ENCODE measurements at regions not wholly inside any gene's neighbourhood (a gene's known extent, or its start where the extent isn't known, plus 50 kb on each side); places are given as distances from the start of the nearest gene placed in this dataset.

DNA sequence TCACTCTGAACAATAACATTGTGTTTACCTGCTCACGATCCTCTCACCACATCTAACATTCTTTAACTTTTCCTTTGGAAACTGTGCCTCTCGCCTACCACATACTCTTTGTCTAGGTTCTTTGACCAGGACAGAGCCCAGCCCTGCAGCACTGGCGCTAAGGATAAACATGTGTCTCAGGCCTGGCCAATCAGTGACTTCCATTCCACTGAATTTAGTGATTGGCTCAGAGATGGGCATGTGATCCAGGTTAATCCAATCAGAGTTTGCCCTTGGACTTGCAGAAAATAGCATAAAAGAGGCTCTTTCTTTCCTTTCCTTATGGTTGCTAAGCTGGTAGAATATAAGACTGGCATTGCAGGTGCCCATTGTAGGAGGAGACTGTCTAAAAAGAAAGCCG is 605.7 kb downstream of the MATN1 start:
- no peak for ATAC-seq
- TF ChIP-seq, protein P1, sequence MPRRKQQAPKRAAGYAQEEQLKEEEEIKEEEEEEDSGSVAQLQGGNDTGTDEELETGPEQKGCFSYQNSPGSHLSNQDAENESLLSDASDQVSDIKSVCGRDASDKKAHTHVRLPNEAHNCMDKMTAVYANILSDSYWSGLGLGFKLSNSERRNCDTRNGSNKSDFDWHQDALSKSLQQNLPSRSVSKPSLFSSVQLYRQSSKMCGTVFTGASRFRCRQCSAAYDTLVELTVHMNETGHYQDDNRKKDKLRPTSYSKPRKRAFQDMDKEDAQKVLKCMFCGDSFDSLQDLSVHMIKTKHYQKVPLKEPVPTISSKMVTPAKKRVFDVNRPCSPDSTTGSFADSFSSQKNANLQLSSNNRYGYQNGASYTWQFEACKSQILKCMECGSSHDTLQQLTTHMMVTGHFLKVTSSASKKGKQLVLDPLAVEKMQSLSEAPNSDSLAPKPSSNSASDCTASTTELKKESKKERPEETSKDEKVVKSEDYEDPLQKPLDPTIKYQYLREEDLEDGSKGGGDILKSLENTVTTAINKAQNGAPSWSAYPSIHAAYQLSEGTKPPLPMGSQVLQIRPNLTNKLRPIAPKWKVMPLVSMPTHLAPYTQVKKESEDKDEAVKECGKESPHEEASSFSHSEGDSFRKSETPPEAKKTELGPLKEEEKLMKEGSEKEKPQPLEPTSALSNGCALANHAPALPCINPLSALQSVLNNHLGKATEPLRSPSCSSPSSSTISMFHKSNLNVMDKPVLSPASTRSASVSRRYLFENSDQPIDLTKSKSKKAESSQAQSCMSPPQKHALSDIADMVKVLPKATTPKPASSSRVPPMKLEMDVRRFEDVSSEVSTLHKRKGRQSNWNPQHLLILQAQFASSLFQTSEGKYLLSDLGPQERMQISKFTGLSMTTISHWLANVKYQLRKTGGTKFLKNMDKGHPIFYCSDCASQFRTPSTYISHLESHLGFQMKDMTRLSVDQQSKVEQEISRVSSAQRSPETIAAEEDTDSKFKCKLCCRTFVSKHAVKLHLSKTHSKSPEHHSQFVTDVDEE (CRISPR knock-in tag; IDR thresholded peaks at IDR 0.05), result no peak
- no peak for TF ChIP-seq ZFP3 (CRISPR knock-in tag; IDR thresholded peaks at IDR 0.05)
- TF ChIP-seq, protein P2, sequence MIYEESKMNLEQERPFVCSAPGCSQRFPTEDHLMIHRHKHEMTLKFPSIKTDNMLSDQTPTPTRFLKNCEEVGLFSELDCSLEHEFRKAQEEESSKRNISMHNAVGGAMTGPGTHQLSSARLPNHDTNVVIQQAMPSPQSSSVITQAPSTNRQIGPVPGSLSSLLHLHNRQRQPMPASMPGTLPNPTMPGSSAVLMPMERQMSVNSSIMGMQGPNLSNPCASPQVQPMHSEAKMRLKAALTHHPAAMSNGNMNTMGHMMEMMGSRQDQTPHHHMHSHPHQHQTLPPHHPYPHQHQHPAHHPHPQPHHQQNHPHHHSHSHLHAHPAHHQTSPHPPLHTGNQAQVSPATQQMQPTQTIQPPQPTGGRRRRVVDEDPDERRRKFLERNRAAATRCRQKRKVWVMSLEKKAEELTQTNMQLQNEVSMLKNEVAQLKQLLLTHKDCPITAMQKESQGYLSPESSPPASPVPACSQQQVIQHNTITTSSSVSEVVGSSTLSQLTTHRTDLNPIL (CRISPR knock-in tag; IDR thresholded peaks at IDR 0.05; ENCODE audit: low read depth), result no peak
- TF ChIP-seq PPARA (CRISPR knock-in tag; IDR thresholded peaks at IDR 0.05; ENCODE audit: borderline replicate concordance), result no peak
- TF ChIP-seq, protein P3, sequence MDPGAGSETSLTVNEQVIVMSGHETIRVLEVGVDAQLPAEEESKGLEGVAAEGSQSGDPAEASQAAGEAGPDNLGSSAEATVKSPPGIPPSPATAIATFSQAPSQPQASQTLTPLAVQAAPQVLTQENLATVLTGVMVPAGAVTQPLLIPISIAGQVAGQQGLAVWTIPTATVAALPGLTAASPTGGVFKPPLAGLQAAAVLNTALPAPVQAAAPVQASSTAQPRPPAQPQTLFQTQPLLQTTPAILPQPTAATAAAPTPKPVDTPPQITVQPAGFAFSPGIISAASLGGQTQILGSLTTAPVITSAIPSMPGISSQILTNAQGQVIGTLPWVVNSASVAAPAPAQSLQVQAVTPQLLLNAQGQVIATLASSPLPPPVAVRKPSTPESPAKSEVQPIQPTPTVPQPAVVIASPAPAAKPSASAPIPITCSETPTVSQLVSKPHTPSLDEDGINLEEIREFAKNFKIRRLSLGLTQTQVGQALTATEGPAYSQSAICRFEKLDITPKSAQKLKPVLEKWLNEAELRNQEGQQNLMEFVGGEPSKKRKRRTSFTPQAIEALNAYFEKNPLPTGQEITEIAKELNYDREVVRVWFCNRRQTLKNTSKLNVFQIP (CRISPR knock-in tag; IDR thresholded peaks at IDR 0.05; ENCODE audit: borderline replicate concordance, low read depth), result no peak
- no peak for TF ChIP-seq BACH2 (CRISPR knock-in tag; IDR thresholded peaks at IDR 0.05; ENCODE audit: borderline replicate concordance)
- no peak for TF ChIP-seq ZC3H10 (CRISPR knock-in tag; IDR thresholded peaks at IDR 0.05)
- TF ChIP-seq OSR1 (CRISPR knock-in tag; IDR thresholded peaks at IDR 0.05), result no peak
- no peak for TF ChIP-seq ARNTL (CRISPR knock-in tag; IDR thresholded peaks at IDR 0.05; ENCODE audit: borderline replicate concordance, low read depth)
- TF ChIP-seq TOX (CRISPR knock-in tag; IDR thresholded peaks at IDR 0.05; ENCODE audit: borderline replicate concordance), result no peak
- TF ChIP-seq ZFP30 (CRISPR knock-in tag; IDR thresholded peaks at IDR 0.05), result no peak
- TF ChIP-seq, protein P4, sequence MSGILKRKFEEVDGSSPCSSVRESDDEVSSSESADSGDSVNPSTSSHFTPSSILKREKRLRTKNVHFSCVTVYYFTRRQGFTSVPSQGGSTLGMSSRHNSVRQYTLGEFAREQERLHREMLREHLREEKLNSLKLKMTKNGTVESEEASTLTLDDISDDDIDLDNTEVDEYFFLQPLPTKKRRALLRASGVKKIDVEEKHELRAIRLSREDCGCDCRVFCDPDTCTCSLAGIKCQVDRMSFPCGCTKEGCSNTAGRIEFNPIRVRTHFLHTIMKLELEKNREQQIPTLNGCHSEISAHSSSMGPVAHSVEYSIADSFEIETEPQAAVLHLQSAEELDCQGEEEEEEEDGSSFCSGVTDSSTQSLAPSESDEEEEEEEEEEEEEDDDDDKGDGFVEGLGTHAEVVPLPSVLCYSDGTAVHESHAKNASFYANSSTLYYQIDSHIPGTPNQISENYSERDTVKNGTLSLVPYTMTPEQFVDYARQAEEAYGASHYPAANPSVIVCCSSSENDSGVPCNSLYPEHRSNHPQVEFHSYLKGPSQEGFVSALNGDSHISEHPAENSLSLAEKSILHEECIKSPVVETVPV (CRISPR knock-in tag; IDR thresholded peaks at IDR 0.05), result no peak

DNA sequence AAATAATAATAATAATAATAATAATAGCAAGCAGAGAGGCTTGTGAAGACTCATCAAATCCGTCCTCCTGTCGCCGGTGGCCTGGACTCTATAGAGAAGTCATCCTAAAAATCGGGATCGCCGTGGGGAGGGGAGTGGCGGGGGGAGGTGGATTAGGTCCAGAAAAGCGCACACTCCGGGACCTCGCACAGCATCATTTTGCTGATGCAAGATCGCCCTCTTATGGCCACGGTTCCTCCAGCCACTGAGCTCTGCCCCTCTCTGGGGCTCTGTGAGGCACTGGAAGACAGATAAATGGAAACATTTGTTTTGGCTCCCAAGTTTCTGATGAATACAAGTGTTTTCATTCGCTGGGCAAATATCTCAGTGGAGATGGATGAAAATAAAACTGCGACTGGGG is 612.0 kb downstream of the MATN1 start:
- peak; percentile 68; the same call in 2 of the 3 replicates for ATAC-seq
- TF ChIP-seq ZC3H10 (CRISPR knock-in tag; IDR thresholded peaks at IDR 0.05) (no peak), PPARA (CRISPR knock-in tag; IDR thresholded peaks at IDR 0.05; ENCODE audit: borderline replicate concordance) (no peak), ZFP3 (CRISPR knock-in tag; IDR thresholded peaks at IDR 0.05) (no peak)

DNA sequence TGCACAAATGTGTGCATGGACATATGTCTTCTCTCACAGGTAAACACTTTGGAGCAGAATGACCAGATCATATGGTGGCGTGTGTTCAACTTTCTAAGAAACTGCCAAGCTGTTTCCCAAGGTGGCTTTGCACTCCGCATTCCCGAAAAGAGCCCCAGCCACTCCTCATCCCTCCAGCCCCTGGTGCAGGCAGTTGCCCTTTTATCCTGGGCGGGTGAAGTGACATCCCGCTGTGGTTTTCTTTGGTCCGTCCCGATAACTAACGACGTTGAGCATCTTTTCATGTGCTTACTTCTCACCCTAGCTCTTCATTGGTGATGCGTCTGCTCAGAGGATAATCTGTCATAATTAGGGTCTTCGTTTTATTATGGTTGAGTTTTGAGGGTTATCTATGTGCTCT is 612.5 kb downstream of the MATN1 start:
- TF ChIP-seq, protein P3 (CRISPR knock-in tag; IDR thresholded peaks at IDR 0.05; ENCODE audit: borderline replicate concordance, low read depth), result no peak
- no peak for TF ChIP-seq ARNTL (CRISPR knock-in tag; IDR thresholded peaks at IDR 0.05; ENCODE audit: borderline replicate concordance, low read depth)
- TF ChIP-seq ZNF70 (CRISPR knock-in tag; IDR thresholded peaks at IDR 0.05), result no peak
- TF ChIP-seq ZC3H10 (CRISPR knock-in tag; IDR thresholded peaks at IDR 0.05), result no peak
- no peak for TF ChIP-seq ZNF8 (CRISPR knock-in tag; IDR thresholded peaks at IDR 0.05)
- no peak for TF ChIP-seq TCF4 (CRISPR knock-in tag; IDR thresholded peaks at IDR 0.05; ENCODE audit: borderline replicate concordance)
- TF ChIP-seq, protein P4 (CRISPR knock-in tag; IDR thresholded peaks at IDR 0.05), result no peak
- TF ChIP-seq, protein P5, sequence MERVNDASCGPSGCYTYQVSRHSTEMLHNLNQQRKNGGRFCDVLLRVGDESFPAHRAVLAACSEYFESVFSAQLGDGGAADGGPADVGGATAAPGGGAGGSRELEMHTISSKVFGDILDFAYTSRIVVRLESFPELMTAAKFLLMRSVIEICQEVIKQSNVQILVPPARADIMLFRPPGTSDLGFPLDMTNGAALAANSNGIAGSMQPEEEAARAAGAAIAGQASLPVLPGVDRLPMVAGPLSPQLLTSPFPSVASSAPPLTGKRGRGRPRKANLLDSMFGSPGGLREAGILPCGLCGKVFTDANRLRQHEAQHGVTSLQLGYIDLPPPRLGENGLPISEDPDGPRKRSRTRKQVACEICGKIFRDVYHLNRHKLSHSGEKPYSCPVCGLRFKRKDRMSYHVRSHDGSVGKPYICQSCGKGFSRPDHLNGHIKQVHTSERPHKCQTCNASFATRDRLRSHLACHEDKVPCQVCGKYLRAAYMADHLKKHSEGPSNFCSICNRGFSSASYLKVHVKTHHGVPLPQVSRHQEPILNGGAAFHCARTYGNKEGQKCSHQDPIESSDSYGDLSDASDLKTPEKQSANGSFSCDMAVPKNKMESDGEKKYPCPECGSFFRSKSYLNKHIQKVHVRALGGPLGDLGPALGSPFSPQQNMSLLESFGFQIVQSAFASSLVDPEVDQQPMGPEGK (CRISPR knock-in tag; IDR thresholded peaks at IDR 0.05; ENCODE audit: borderline replicate concordance), result no peak
- TF ChIP-seq ZNF565 (CRISPR knock-in tag; conservative IDR thresholded peaks at IDR 0.05; ENCODE audit: low read depth), result no peak
- TF ChIP-seq BACH2 (CRISPR knock-in tag; IDR thresholded peaks at IDR 0.05; ENCODE audit: borderline replicate concordance), result no peak
- TF ChIP-seq PPARA (CRISPR knock-in tag; IDR thresholded peaks at IDR 0.05; ENCODE audit: borderline replicate concordance), result no peak
- no peak for TF ChIP-seq CSDC2 (CRISPR knock-in tag; IDR thresholded peaks at IDR 0.05)
- TF ChIP-seq, protein P1 (CRISPR knock-in tag; IDR thresholded peaks at IDR 0.05), result no peak
- no peak for TF ChIP-seq OSR1 (CRISPR knock-in tag; IDR thresholded peaks at IDR 0.05)
- TF ChIP-seq ESRRG (CRISPR knock-in tag; IDR thresholded peaks at IDR 0.05), result no peak
- TF ChIP-seq TOX (CRISPR knock-in tag; IDR thresholded peaks at IDR 0.05; ENCODE audit: borderline replicate concordance), result no peak

More for the DNA sequence above, 612.5 kb downstream of the MATN1 start:
- no peak for ATAC-seq
